ENCODE measurements at regions not wholly inside any gene's neighbourhood (a gene's known extent, or its start where the extent isn't known, plus 50 kb on each side); places are given as distances from the start of the nearest gene placed in this dataset.

DNA sequence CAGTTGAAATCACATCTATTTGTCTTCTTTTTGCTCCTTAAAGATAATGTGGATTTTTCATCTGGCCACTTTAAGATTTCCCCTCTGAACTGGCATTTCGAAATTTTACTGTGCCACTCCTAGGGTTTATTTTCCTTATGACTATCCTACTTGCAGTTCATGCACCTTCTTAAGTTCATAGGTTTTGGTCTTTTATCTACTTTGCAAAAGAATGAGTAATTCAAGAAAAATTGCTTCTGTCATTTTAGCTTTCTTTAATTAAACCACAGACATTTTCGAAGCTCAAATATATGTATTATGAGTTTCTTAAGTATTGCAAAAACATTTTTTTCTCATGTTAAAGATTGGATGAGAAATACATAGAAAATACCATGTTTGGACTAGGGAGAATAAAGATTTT, 1244.8 kb upstream of the TMPRSS15 start:
- DNase-seq (ENCODE audit: low spot score) = no peak

DNA sequence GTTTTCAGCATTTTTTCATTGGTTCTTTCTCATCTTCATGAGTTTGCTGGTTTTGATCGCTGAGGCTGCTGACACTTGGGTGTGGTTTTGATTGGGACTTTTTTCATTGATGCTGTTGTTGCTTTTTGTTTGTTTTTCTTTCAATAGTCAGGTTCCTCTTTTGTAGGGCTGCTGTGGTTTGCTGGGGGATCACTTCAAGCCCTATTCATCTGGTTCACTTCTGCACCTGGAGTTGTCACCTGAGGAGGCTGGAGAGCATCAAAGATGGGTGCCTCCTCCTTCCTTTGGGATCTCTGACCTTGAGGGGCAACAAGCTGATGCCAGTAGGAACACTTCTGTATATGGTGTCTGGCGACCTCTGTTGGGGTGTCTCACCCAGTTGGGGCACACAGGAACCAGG, 1279.9 kb upstream of the TMPRSS15 start:
- no peak for DNase-seq (ENCODE audit: low spot score)

- no peak for DNase-seq (ENCODE audit: low spot score)
These were observed 1280.7 kb upstream of the TMPRSS15 start for GRCh38 chr21:19684328-19684727.

- DNase-seq (ENCODE audit: low spot score) = no peak
These were observed 1288.6 kb upstream of the TMPRSS15 start for GRCh38 chr21:19692231-19692630.

GRCh38 chr21:19695796-19696195, 1292.2 kb upstream of the TMPRSS15 start:
- DNase-seq (ENCODE audit: low spot score) = no peak

- no peak for DNase-seq (ENCODE audit: low spot score)
These were observed 1296.9 kb upstream of the TMPRSS15 start for GRCh38 chr21:19700476-19700875.

DNA sequence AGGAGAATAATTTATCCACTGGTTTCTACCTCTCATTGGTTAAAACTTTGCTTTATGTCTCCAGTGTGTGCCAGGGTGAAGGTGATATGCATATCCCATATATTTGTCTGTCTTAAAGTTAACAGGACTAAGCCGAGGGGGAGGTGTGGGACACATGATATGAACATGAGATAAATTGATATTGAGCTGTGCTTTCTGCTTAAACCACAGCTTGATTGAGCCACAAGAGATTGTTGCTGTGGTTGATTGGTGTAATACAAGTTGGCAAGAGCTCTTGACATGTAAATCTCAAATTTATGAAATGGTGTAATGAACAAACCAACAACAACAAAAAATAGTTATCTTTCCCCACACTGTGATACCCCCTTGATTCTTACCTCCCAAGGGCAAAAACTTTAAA, 1295.5 kb upstream of the NCAM2 start:
- DNase-seq (ENCODE audit: low spot score) = no peak

- no peak for DNase-seq (ENCODE audit: low spot score)
These were observed 1293.4 kb upstream of the NCAM2 start for GRCh38 chr21:19704832-19705231.

- no peak for DNase-seq (ENCODE audit: low spot score)
These were observed 1285.8 kb upstream of the NCAM2 start for GRCh38 chr21:19712441-19712840.

GRCh38 chr21:19713313-19713712, 1284.9 kb upstream of the NCAM2 start:
- no peak for DNase-seq (ENCODE audit: low spot score)

- DNase-seq (ENCODE audit: low spot score) = no peak
These were observed 1274.1 kb upstream of the NCAM2 start for GRCh38 chr21:19724081-19724480.

GRCh38 chr21:19731251-19731650, 1267.0 kb upstream of the NCAM2 start:
- no peak for DNase-seq (ENCODE audit: low spot score)

GRCh38 chr21:19759836-19760235, 1238.4 kb upstream of the NCAM2 start:
- peak; percentile 3 for DNase-seq (ENCODE audit: low spot score)

DNA sequence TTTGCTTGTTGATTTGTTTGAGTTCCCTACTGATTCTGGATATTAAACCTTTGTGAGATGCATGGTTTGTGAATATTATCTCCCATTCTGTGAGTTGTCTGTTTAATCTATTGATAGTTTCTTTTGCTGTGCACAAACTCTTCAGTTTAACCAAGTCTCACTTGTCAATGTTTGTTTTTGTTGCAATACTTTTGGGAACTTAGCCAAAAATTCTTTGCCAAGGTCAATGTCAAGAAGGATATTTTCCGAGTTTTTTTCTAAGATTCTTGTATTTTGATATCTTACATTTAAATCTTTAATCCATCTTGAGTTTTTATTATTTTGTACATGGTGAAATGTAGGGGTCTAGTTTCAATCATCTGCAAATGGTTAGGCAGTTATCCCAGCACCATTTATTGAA, 1230.7 kb upstream of the NCAM2 start:
- no peak for DNase-seq (ENCODE audit: low spot score)

- DNase-seq (ENCODE audit: low spot score) = no peak
These were observed 1226.3 kb upstream of the NCAM2 start for GRCh38 chr21:19771881-19772280.

DNA sequence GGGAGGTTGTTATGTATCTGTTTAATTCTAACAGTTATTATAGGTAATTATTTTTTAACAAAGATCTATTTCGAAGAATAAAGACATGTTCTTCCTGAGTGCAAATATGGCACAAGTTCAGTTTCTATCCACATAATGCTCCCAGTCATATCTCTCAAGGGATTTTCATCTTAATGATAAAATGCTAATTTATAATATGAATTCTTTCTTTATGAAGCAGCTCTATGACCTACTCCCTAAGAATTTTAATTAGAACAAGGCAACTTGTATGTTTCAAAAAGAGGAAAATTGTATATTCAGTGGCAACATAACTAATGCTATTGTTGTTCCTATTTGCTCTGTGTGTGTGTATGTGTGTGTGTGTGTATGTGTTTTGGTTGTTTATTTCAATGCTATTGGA, 1222.1 kb upstream of the NCAM2 start:
- DNase-seq (ENCODE audit: low spot score) = no peak

- DNase-seq (ENCODE audit: low spot score) = no peak
These were observed 1216.1 kb upstream of the NCAM2 start for GRCh38 chr21:19781881-19782652.

GRCh38 chr21:19785941-19786340, 1212.3 kb upstream of the NCAM2 start:
- no peak for DNase-seq (ENCODE audit: low spot score)

DNA sequence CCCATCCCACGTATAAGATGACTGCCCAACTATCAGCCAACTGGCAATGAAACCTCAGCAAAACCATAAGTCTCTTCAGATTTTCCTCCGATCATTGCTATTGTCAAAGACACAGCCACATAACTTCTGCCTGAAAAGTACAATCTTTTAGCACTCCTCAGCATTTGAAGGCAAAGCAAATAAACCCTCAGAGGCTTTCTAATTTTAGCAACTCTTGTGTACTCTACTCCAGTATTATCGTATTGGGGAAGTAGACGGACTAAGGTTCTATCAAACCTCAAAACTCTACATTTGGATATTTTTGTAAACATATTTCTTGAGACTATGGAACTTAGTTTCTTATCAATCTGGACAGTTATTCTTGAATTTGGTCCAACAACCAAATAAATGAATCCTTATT, 1206.2 kb upstream of the NCAM2 start:
- no peak for DNase-seq (ENCODE audit: low spot score)

DNA sequence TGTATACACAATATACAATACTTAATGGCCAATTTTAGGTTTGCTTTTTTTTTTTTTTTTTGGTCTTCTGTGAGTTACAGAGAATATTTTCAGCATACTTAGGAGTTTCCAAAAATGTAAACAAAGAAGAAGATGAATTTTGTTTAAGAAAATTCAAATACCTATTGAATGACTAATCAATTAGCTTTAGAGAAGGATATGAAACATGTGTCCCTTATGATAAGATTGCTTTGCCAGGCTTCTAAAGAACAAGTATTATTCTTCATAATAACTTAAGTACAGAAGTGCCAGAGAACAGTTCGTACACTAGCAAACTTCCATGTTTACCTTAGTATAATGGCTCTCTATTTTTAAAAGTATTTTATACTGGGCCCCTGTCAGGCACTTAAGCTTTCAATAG, 1191.0 kb upstream of the NCAM2 start:
- no peak for DNase-seq (ENCODE audit: low spot score)

- DNase-seq (ENCODE audit: low spot score) = no peak
These were observed 1187.4 kb upstream of the NCAM2 start for GRCh38 chr21:19810779-19811178.

DNA sequence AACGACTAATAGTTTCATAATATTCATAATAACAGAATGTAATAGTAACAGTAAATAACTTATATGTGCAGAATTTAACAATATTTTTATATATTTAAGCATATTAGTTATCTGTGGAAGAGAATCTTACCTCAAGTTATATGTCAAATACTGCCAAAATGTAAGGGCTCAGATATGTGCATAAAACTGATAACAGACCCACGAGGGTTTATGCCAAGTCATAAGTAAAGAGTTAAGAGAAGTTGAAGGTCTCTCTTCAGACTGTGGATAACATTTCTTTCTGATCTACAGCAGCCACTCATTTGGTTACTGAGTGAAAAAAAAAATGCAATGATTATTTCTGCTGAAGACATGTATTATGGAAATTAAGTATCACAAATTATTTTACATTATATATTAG, 1167.8 kb upstream of the NCAM2 start:
- DNase-seq (ENCODE audit: low spot score) = no peak

DNA sequence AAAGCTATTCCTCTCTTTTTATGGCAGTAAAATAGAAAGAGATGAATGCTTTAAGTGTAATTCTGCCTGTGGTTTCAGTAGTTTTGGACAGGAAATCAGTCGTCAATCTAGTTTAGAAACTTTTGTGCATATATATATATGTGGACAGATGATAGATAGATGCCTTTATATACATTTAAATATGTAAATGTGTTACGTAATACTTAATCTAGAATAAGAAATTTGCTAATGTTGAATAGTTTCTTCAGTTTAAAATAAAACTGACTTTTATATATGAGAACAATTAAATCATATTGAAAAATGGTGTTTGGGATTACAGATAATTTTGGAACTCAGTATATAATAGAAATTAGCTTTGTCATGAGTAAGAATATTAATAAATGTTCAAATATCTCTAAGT, 1165.7 kb upstream of the NCAM2 start:
- DNase-seq (ENCODE audit: low spot score) = no peak

DNA sequence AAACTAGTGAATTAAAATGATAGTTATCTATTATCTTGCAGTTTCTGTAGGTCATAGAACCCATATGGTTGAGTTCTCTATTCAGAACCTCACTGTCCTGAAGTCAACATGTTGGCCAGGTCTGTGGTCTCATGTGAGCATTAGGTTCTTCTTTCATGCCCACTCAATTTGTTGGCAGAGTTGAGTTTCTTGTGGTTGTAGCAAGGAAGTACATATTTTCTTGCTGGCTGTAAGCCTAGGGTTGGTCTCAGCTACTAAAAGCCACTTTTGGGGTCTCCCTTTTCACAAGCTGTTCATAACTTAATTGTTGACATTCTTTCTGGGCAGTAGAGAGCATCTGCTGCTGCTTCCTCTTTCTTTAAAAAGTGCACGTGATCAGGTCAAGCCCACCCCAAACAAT, 1165.1 kb upstream of the NCAM2 start:
- DNase-seq (ENCODE audit: low spot score) = no peak
